Lower leg skin (tissue), 4 donors: ENCODE measurements at regions not wholly inside any gene's neighbourhood (a gene's known extent, or its start where the extent isn't known, plus 50 kb on each side); places are given as distances from the start of the nearest gene placed in this dataset.

Source experiments
- DNase-seq, 2 donors: peaks; one replicate each; pipeline ENCODE4 v3.0.0-alpha.2; 2019; ENCODE audit warnings: low spot score in 2 of 2
- H3K4me3 ChIP-seq: fragments of 200-600 bp; sonication (generic); 2 replicates; pipeline ENCODE4 v1.5.1; 2017; ENCODE audit warnings: mild to moderate bottlenecking, low read depth; ENCODE audit not compliant: poor library complexity, severe bottlenecking
- POLR2A ChIP-seq, 2 donors: fragments of 450-650 bp; IDR thresholded peaks; one replicate each; pipeline ENCODE4 v1.6.1; 2016 to 2017; ENCODE audit warnings: antibody characterized with exemption in 2 of 2, mild to moderate bottlenecking in 1 of 2, moderate library complexity in 1 of 2
- WGBS, 2 donors: methylation state at CpG; one replicate each; pipeline ENCODE4 v1.1.5; 2018; 5-methylcytosine and 5-hydroxymethylcytosine counted together
- intact Hi-C: fragments of 100-400 bp; cut with DNase I; formaldehyde crosslinking; loops from one replicate; pipeline ENCODE4 v1.15.0; 2023; ENCODE audit warnings: low total_unique reads
- TF ChIP-seq, protein P1 (sequence below), 3 donors: fragments of 450-650 bp; IDR thresholded peaks; one replicate each; pipeline ENCODE4 v1.5.1; 2016; ENCODE audit warnings: antibody characterized with exemption in 3 of 3, mild to moderate bottlenecking in 3 of 3, moderate library complexity in 2 of 3

DNA sequence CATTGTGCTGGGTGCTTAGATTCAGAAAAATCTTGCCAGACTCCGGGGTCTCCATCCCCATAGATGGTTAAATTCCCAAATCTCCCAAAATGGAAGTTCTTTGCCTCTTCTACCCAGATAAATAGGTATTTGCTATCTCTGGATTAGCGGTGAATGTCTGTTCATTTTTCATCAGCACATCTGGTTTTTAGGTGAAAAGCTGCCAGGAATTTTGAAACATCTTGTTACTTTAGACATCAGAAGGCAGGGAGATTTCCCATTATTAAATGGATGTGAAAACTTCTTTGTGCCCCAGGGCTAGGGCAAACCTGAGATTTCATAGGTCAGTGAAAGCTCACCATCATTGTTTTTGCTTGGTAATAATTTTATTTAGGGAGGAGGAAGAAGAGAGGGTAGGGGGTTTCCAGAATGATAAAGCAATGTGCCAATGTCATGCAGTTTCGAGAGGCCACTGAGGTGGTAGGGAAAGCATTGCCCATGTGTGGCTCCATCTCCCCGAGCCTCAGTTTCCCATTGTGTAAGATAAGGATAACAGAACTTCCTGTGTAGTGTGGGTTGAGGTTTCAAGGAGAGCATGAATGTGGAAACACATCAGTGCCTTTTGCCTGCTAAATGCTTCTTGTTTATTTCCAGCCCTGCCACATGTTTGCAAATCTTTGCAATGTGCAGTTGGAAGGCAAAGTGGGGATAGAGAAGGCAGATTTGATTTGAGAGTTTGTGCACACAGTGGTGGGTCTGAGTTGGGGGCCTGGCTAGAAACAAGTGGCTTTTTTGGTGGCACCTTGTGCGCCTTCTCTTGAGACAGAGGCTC, 147.2 kb upstream of the KLF4 start:
- TF ChIP-seq, protein P1, sequence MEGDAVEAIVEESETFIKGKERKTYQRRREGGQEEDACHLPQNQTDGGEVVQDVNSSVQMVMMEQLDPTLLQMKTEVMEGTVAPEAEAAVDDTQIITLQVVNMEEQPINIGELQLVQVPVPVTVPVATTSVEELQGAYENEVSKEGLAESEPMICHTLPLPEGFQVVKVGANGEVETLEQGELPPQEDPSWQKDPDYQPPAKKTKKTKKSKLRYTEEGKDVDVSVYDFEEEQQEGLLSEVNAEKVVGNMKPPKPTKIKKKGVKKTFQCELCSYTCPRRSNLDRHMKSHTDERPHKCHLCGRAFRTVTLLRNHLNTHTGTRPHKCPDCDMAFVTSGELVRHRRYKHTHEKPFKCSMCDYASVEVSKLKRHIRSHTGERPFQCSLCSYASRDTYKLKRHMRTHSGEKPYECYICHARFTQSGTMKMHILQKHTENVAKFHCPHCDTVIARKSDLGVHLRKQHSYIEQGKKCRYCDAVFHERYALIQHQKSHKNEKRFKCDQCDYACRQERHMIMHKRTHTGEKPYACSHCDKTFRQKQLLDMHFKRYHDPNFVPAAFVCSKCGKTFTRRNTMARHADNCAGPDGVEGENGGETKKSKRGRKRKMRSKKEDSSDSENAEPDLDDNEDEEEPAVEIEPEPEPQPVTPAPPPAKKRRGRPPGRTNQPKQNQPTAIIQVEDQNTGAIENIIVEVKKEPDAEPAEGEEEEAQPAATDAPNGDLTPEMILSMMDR (IDR thresholded peaks at IDR 0.05), result no peak
- no peak for TF ChIP-seq POLR2A (IDR thresholded peaks at IDR 0.05)

DNA sequence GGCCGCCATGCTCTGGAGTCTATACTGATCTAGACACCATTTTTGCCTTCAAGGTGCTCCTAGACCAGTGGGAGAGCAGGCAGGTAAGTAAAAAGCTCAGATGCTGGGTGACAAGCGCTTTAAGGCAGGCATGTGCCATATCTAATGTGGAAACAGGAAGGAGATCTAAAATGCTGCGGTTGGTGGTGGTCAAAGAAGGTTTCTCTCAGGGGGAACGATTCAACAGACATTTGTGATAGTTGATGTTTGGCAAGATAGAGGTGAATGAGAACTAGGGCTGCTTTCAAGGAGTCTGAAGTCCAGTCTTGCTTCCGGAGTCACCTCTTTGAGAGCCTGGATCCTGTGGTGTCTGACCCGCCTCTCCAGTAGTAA, 146.2 kb upstream of the KLF4 start:
- intact Hi-C loops, result loop anchor here (2.0 to 10.0 kb wide), 2 partner anchors 71 to 145 kb away; no protein-coding TSS in a partner anchor
- 85 to 91% methylated on average over 6 of the region's 6 CpGs for WGBS, 2 donors
- no peak for DNase-seq
- TF ChIP-seq POLR2A (IDR thresholded peaks at IDR 0.05), result no peak
- TF ChIP-seq, protein P1 (IDR thresholded peaks at IDR 0.05), result no peak
- H3K4me3 ChIP-seq, result no peak overlapping the region

More for the DNA sequence above, 147.2 kb upstream of the KLF4 start:
- no peak for DNase-seq
- no peak overlapping the region for H3K4me3 ChIP-seq
- WGBS, 2 donors, result 65 to 78% methylated on average over 5 of the region's 5 CpGs
- intact Hi-C loops, result loop anchor here (2.0 to 10.0 kb wide), 2 partner anchors 72 to 146 kb away; no protein-coding TSS in a partner anchor

DNA sequence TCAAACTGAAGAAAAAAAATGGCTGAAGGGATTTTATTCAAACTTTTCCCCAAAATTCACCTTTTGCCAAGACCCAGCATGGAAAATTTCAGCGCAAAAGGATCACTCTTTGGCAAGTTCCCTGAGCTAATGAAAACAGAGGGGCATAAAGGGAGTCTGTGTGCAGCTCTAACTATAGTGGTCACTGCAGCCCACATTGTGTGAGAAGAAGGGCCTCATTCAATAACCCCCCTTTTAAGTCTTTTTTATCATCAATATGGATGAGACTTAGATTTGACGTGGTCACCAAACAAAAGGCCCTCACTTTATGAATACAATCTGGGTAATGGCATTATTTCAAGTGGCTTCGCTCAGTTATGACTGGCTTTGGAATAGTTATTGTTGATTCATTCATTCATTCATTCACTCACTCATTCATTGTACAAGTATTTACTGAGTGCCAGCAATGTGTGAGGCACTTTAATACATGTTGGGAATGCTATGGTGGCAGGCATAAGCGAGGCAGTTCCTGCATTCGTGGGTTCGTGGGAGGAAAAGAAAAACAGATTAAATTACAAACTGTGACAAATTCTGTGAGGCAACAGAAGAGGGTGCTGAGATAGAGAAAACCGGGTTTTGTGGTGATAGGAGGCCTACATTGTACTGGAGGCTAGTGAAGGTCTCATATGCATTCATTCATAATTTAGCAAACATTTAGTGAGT, 145.7 kb upstream of the KLF4 start:
- WGBS, 2 donors, result 76 to 77% methylated on average over 7 of the region's 7 CpGs
- intact Hi-C loops, result loop anchor here (10.0 kb wide), 1 partner anchor 70 kb away; no protein-coding TSS in a partner anchor
- no peak for TF ChIP-seq POLR2A (IDR thresholded peaks at IDR 0.05)
- TF ChIP-seq, protein P1 (IDR thresholded peaks at IDR 0.05), result no peak
- H3K4me3 ChIP-seq, result no peak overlapping the region
- no peak for DNase-seq

DNA sequence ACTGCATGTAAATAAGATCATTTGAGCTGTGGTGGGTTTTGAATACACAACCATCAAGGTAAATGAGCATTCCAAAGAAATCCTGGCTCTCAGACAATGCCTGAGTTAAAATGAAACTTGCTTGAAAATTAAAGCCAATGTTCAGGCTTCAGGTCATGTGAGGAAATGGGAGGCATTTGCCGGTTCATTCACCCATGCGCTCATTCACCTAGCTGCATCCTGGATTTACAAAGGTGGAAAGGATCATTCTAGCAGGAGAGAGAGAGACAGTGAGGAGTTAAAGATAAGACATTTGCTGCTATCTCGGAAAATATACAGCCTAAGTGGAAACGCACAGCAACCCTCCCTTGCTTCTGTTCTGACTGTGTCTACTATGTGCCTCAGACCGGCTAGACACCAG, 143.8 kb upstream of the KLF4 start:
- no peak for TF ChIP-seq POLR2A (IDR thresholded peaks at IDR 0.05)
- TF ChIP-seq, protein P1 (IDR thresholded peaks at IDR 0.05), result no peak
- no peak for DNase-seq

DNA sequence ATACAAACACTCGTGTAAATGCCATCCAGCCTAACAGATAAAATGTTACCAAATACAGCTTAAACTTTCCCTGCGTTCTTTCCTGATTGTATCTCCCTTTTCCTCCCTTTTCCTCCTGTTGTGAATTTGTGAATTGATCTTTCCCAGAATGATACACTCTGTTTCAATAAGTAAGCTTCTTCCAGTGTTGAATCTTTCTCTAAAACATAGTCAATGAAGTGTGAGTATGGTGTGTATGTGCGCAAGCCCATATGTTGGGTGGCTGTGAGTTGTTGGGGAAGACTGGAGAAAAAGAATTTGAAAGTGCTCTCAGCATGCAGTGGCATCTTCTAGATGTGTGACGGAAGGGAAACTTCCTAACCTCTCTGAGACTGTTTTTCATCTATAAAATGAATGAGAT, 143.1 kb upstream of the KLF4 start:
- no peak for DNase-seq
- H3K4me3 ChIP-seq, result no peak overlapping the region
- intact Hi-C loops, result loop anchor here (10.0 kb wide), 1 partner anchor 68 kb away; no protein-coding TSS in a partner anchor
- TF ChIP-seq, protein P1 (IDR thresholded peaks at IDR 0.05), result no peak
- TF ChIP-seq POLR2A (IDR thresholded peaks at IDR 0.05), result no peak
- WGBS, 2 donors, result 65 to 83% methylated on average over 4 of the region's 4 CpGs

More for the DNA sequence above, 143.8 kb upstream of the KLF4 start:
- intact Hi-C loops, result loop anchor here (10.0 kb wide), 1 partner anchor 69 kb away; no protein-coding TSS in a partner anchor
- no peak overlapping the region for H3K4me3 ChIP-seq
- 68 to 74% methylated on average over 5 of the region's 5 CpGs for WGBS, 2 donors
